SK-N-MC (cell line): ENCODE measurements at regions not wholly inside any gene's neighbourhood (a gene's known extent, or its start where the extent isn't known, plus 50 kb on each side); places are given as distances from the start of the nearest gene placed in this dataset.

Source experiments
- EZH2 ChIP-seq: fragments of 200-600 bp; sonication (generic); IDR thresholded peaks from one replicate; pipeline ENCODE4 v1.6.1; 2017; ENCODE audit warnings: antibody characterized with exemption
- POLR2AphosphoS5 ChIP-seq: IDR thresholded peaks from 2 replicates; pipeline ENCODE4 v1.6.1; 2012; ENCODE audit warnings: mild to moderate bottlenecking, low read depth, low read length, borderline replicate concordance

DNA sequence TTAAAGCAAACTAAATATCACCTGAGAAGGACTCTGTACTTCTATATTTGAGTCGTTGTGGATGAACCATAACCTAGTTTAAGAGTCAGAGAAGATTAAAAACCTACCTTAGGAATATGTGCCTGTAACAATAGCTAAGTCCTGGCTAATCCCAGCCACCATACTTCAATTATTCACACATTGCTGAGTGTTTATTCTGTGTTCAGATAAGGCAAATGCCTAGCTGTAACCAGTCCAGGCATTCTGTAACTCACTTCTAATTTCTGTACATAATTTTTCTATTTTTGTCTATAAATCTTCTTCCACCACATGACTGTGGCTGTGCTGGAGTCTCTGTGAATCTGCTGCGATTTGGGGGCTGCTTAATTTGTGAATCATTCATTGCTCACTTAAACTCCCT lies 441.9 kb upstream of the ADAMTS5 start:
- TF ChIP-seq EZH2 (no peak), POLR2AphosphoS5 (no peak)
